A673 (cell line): ENCODE measurements at regions not wholly inside any gene's neighbourhood (a gene's known extent, or its start where the extent isn't known, plus 50 kb on each side); places are given as distances from the start of the nearest gene placed in this dataset.

Experiments
- BruUV-seq: library from RNA; stranded (reverse); fragments of 400-500 nt; replicated peaks from 2 replicates; lab custom pipeline; 2021; lab: Mats Ljungman, UMichigan
- CTCF ChIA-PET: fragments of 300-600 bp; sonication (Branson Sonifier 250); formaldehyde crosslinking; loops from one replicate; lab custom pipeline; 2022; ENCODE audit warnings: antibody characterized with exemption; lab: Charles Lee
- POLR2A ChIA-PET: fragments of 300-600 bp; sonication (Branson Sonifier 250); formaldehyde crosslinking; loops from one replicate; lab custom pipeline; 2022; ENCODE audit warnings: antibody characterized with exemption; ENCODE audit not compliant: low non-redundant PET; lab: Charles Lee
- DNase-seq: peaks from one replicate; pipeline ENCODE4 v3.0.0-alpha.2; 2015; ENCODE audit warnings: low spot score
- H3K27ac ChIP-seq: fragments of 200-600 bp; sonication (generic); 2 replicates; pipeline ENCODE4 v1.5.1; 2016; ENCODE audit warnings: mixed run types, low read depth, mild to moderate bottlenecking, mixed read lengths, antibody characterized with exemption, low read length; ENCODE audit not compliant: poor library complexity, severe bottlenecking
- H3K27me3 ChIP-seq: fragments of 200-600 bp; sonication (generic); replicated peaks from 2 replicates; pipeline ENCODE4 v1.6.1; 2017; ENCODE audit warnings: mixed run types, low read depth, mild to moderate bottlenecking, mixed read lengths, antibody characterized with exemption, low read length; ENCODE audit not compliant: insufficient read depth, poor library complexity
- H3K36me3 ChIP-seq: fragments of 200-600 bp; sonication (generic); 2 replicates; pipeline ENCODE4 v1.6.1; 2016; ENCODE audit warnings: mixed run types, mild to moderate bottlenecking, mixed read lengths, antibody characterized with exemption, low read length; ENCODE audit not compliant: insufficient read depth, poor library complexity, severe bottlenecking
- H3K4me1 ChIP-seq: fragments of 200-600 bp; sonication (generic); 2 replicates; pipeline ENCODE4 v1.6.1; 2017; ENCODE audit warnings: mixed run types, mild to moderate bottlenecking, mixed read lengths, antibody characterized with exemption, low read length; ENCODE audit not compliant: insufficient read depth, poor library complexity, severe bottlenecking
- H3K4me3 ChIP-seq: fragments of 200-600 bp; sonication (generic); 2 replicates; pipeline ENCODE4 v1.5.1; 2016; ENCODE audit warnings: low read depth, mixed run types, mild to moderate bottlenecking, mixed read lengths, low read length; ENCODE audit not compliant: poor library complexity, severe bottlenecking
- H3K9me3 ChIP-seq: fragments of 200-600 bp; sonication (generic); 2 replicates; pipeline ENCODE4 v1.6.1; 2016; ENCODE audit warnings: mixed run types, low read depth, mild to moderate bottlenecking, mixed read lengths, antibody characterized with exemption, low read length; ENCODE audit not compliant: poor library complexity, severe bottlenecking
- EZH2 ChIP-seq: fragments of 200-600 bp; sonication (generic); IDR thresholded peaks from 2 replicates; pipeline ENCODE4 v1.6.1; 2017; ENCODE audit warnings: borderline replicate concordance, low read depth, mild to moderate bottlenecking, mixed read lengths, antibody characterized with exemption, low read length; ENCODE audit not compliant: poor library complexity, severe bottlenecking
- intact Hi-C: fragments of 100-400 bp; cut with micrococcal nuclease; formaldehyde crosslinking; loops from one replicate; pipeline ENCODE4 v1.10.0; 2022; ENCODE audit not compliant: unreplicated experiment
- TF ChIP-seq, protein P1 (sequence below): fragments of 300-800, 200-600 bp; sonication (generic); conservative IDR thresholded peaks from 2 replicates; pipeline ENCODE4 v1.5.1; 2017; ENCODE audit warnings: low read depth, mild to moderate bottlenecking, antibody characterized with exemption, low read length, moderate library complexity, mixed read lengths

DNA sequence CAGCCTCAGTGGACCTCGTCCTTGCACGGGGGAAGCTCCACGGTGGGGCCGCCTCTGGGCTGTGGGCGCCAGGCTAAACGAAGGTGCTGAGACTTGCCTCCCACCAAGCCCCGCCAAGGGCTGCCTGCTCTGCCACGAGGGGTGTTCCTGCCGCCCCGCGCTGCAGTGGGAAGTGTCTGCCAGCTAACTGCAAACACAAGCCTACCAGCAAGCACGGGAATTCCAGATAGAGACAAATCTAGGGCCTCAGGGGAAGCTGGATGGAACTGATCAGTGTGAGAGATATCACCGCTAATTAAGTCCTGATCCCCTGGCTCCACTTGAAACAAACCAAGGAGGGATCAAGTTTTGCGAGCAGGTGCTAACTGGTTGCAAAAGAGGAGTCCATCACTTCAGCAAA is 181.6 kb upstream of the LEF1 start:
- H3K27ac ChIP-seq = no peak overlapping the region
- CTCF ChIA-PET = no interaction called here
- H3K36me3 ChIP-seq = no peaks in the 10 kb centered on the region
- H3K4me3 ChIP-seq = no peak overlapping the region
- no peaks in the 10 kb centered on the region for H3K27me3 ChIP-seq
- intact Hi-C loops = no loop called here
- no peaks in the 10 kb centered on the region for H3K9me3 ChIP-seq
- POLR2A ChIA-PET = no interaction called here
- no peak for TF ChIP-seq EZH2
- TF ChIP-seq, protein P1, sequence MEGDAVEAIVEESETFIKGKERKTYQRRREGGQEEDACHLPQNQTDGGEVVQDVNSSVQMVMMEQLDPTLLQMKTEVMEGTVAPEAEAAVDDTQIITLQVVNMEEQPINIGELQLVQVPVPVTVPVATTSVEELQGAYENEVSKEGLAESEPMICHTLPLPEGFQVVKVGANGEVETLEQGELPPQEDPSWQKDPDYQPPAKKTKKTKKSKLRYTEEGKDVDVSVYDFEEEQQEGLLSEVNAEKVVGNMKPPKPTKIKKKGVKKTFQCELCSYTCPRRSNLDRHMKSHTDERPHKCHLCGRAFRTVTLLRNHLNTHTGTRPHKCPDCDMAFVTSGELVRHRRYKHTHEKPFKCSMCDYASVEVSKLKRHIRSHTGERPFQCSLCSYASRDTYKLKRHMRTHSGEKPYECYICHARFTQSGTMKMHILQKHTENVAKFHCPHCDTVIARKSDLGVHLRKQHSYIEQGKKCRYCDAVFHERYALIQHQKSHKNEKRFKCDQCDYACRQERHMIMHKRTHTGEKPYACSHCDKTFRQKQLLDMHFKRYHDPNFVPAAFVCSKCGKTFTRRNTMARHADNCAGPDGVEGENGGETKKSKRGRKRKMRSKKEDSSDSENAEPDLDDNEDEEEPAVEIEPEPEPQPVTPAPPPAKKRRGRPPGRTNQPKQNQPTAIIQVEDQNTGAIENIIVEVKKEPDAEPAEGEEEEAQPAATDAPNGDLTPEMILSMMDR = no peak
- DNase-seq = no peak
- BruUV-seq = no TSS peak
- no peaks in the 10 kb centered on the region for H3K4me1 ChIP-seq

DNA sequence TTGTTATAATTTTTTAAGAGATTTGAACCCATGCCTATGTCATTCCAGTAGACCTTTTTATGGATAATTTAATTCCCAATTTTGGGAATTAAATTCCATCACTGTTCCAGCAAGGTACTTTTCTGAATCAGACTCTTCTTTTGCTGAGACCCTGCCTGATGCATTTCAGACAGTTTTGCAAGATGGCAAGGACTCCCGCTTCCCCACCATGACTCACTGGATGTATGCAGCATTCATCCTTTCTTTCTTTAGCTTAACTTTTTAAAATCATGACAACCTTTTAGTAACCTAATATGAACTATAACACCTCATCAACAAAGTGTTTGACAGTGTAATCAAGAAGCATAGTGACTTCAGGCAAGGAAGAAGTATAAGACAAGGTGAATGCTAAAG is 178.1 kb upstream of the LEF1 start:
- Histone ChIP-seq H3K4me1 (no peaks in the 10 kb centered on the region), H3K4me3 (no peak overlapping the region), H3K9me3 (no peaks in the 10 kb centered on the region), H3K36me3 (no peaks in the 10 kb centered on the region), H3K27me3 (no peaks in the 10 kb centered on the region), H3K27ac (no peak overlapping the region)
- no TSS peak for BruUV-seq
- DNase-seq = no peak
- TF ChIP-seq, protein P1 = no peak
- TF ChIP-seq EZH2 = no peak
- ChIA-PET POLR2A (interaction anchor here (0.7 kb wide), 1 partner anchor 112 kb away, joined by 3 read pairs; no protein-coding TSS in a partner anchor), CTCF (interaction anchor here (0.6 kb wide), 1 partner anchor 178 kb away, joined by 4 read pairs; no protein-coding TSS in a partner anchor)
- intact Hi-C loops = no loop called here

DNA sequence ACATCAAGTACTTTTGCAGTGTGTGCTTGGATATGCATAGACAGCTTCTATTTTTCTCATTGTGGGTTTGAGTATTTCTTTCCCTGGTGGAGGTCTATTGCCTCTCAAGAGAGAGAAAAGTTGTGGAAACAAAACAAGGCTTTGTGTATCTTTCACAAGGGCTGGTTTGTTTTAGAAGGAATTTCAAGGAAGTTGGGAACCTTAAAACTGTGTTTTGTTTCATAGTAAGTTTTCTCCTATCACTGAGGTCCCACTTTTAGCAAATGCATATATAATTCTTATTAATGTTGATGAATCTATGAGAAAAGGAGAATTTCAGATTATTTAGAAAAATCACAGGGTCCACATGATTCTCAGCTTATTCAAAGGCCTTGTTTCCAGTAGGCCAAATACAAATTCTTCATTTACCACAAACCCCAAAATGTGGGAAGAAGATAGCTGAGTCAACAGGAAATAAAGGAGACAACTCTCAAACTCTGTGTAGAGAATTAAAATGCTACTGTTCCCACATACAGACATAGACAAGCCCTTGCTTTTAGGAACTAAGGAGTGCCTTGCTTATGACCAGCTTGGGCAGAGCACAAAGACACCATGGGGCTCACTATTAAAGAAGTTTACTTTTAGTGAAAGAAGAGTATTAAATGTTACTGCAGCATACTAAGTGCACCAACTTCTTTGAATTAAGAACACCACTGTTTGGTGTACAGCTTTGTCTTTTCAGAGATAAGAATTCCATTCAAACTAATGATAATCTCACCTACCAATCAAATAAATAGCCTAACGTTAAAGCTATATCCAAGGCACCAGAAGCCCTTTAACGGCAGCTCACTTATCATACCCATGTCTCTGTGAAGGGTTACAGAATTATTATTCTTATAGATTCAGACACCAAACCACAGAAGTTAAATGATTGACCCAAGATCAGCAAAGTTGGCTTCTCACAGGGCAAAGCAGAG is 177.4 kb upstream of the LEF1 start:
- TF ChIP-seq, protein P1 = no peak
- no peak for TF ChIP-seq EZH2
- ChIA-PET CTCF (no interaction called here), POLR2A (interaction anchor here (0.7 kb wide), 1 partner anchor 111 kb away, joined by 3 read pairs; no protein-coding TSS in a partner anchor)
- no peaks in the 10 kb centered on the region for H3K9me3 ChIP-seq
- BruUV-seq = no TSS peak
- no peak overlapping the region for H3K27ac ChIP-seq
- no peaks in the 10 kb centered on the region for H3K27me3 ChIP-seq
- H3K36me3 ChIP-seq = no peaks in the 10 kb centered on the region
- no peaks in the 10 kb centered on the region for H3K4me1 ChIP-seq
- intact Hi-C loops = no loop called here
- no peak overlapping the region for H3K4me3 ChIP-seq
- DNase-seq = no peak
